Iris pigment epithelial cell (primary cell): ENCODE measurements at regions not wholly inside any gene's neighbourhood (a gene's known extent, or its start where the extent isn't known, plus 50 kb on each side); places are given as distances from the start of the nearest gene placed in this dataset.
A peak's percentile ranks its signal among the peaks of the same experiment; 100 is the strongest.
"Not testable (repeated sequence)": the region's sequence is repeated elsewhere in the genome, so short reads cannot be mapped to it uniquely, and the experiment has no call there.

Experiments
- DNase-seq: peaks from one replicate; pipeline ENCODE4 v3.0.0-alpha.2; 2011; ENCODE audit warnings: low read depth

DNA sequence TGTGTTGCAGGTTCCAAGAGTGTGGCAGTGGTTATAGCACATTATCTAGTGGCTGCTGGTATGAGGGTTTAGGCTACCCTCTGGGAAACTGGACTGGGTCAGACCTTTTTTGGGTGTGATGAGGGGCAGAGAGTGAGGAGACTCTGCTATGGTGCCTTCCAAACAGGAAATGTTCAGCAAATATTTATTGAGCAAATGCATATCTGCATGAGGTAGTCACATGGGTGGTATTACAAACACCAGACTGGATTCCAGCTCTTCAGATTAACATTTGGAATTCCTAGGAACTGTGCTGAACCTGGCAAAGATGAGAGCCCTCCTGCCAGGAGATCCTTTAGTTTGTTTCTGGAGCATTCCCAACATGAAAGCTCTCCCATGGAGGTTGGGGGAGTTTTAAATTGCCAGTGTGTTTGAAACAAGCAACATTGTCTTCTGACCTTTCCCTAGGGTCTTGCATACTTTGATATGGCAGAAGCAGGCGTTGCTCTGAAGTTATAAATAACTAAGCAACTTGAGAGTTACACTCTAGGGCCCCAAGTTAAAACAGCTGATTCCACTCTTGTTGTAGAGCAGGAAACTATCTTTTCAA lies 341.2 kb upstream of the C2CD4B start:
- peak; percentile 35 for DNase-seq

DNA sequence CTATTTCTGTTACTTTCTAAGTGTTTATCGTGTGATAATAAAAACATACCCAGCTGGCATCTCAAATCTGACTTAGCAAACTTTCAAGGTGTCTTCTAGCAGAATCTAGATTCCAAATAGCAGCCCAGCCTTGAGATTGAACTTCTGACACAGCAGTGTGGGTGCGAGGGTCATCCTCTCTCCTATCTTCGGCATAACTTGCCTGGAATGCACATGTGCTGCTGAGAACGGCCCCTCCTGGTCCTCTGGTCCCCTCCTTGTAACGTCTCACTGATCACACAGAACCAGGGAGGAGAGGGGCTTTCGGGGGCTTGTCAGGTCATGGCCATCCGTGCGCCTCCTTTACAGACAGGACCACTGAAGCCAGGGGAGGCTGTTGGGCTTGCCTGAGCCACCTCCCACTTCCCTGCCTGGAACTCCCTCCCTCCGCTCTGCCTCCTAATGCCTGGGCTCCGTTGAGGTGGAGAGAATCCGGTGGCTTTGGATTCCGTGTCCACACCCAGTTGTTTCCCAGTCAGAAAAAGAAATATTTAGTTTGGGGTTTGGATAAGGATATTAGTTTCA lies 344.4 kb upstream of the C2CD4B start:
- DNase-seq = no peak

DNA sequence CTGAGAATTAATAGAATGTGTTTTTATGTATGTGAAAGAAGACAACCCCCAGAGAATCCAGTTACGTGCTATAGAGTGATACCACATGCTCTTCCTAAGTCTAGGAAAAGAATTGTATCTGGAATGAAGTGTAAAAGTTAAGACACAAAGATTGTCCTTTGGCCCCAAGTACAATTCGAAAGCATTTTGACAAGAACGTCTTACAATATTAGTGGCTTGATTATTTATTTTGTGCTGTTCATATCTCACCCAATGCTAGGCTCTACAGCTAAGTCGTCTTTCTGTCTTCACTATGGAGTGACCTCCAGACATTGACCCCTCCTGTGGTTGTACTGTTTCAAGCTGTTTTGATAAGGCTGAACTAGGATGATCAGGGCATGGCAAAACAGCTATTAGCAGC lies 345.7 kb upstream of the C2CD4B start:
- no peak for DNase-seq

DNA sequence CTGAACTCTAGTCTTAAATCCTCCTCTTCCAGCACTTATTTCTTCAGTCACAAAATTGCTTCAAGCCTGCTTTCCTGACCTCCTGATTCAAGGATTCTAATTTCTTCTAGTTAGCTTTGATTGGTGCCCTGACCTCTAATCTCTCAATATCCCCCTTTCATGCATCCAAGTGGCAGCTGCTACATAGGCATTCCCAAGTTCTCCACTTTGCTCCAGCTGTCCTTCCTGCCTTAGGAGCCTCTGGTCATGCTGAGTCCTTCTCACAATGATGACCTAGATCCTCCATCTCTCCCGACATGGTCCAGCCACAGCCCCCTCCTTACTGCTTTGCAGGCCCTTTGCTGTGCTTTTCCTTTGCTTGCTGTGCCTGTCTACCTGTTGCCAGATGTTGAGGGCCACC lies 347.8 kb upstream of the C2CD4B start:
- DNase-seq = no peak

DNA sequence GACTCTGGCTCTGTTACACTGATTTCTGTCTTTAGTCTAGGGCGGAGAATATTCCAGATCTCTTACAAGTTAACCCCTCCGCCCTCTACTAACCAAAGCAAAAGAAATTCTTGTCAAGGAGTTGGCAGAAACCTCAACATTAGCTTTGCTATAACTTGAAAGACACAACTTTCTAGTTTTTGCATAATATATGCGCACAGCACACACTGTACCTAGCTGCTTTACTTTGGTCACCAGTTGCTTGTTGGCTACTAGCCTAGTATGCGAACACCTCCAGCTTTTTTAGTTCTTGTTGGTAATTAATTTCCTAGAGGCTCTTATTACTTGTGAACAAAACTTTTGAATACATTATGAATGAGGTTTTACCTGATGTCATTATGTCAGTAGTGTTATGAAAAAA lies 348.8 kb upstream of the C2CD4B start:
- DNase-seq = no peak

DNA sequence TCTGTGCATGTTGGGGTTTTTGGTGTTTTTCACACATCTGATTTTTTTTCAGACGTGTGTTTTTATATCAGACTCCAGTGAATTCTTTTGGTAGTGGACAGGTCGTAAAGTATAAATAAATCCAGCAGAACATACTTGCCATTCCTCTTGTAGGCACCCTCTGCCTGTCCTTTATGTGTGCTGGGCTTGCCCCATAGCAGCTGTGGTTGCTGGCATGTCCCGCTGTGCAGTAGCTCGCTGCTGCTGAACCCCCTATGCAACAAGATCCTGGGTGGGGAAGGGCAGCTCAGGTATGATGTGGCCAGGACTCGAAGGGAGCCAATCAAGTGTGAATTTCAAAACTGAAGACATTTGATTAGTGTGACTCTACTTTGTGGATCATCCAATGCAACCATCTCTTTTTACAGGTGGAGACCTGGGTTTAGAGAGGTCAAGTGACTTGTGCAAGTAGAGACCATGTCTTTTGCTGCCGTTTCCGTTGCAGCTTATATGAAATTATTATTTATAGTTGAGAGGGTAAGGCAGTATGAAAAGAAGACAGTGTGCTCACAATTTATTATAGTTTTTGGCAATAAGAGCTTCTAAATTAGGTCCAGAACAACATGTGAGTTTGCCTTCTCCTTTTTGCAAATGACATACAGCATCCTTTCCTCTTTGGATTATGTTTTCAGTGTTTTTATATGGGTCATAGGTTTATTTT lies 350.8 kb upstream of the C2CD4B start:
- DNase-seq = no peak

DNA sequence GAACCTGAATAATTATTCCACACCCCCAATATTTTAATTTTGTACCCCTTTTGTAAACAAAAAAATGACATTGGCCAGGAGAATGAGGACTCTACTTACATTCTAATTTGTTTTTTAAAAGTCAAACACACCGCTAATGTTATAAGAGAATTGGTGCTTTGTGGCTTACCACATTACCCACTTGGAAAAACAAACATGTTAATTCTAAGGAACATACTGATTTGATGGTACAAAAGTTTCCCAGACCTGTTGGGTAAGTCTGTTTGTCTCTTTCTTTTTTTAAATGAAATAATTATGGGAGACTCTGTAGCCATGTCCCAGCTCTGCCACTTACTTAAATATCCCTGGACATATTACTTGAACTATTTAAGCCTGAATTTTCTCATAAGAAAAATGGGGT lies 352.5 kb upstream of the C2CD4B start:
- peak; percentile 22 for DNase-seq

DNA sequence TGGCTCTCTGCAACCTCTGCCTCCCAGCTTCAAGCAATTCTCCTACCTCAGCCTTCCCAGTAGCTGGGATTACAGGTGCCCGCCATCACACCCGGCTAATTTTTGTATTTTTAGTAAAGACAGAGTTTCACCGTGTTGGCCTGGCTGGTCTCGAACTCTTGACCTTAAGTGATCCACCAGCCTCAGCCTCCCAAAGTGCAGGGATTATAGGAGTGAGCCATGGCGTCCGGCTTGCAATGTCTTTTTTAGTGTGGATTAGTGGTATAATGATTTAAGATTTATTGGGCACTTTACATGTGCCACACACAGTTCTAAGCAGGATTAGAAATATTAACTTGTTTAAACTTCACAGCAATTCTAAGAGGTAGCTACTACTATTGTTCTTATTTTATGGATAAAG lies 353.6 kb upstream of the C2CD4B start:
- DNase-seq = not testable (repeated sequence)

DNA sequence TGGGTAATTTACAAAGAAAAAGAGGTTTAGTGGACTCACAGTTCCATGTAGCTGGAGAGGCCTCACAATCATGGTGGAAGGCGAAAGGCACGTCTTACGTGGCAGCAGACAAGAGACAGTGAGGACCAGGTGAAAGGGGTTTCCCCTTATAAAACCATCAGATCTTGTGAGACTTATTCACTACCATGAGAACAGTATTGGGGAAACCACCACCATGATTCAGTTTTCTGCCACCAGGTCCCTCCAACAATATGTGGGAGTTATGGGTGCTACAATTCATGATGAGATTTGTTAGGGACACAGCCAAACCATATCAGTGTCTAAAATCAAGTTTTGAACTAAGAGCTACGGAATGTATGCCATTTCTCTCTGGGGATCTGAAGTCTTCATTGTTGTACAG lies 354.8 kb upstream of the C2CD4B start:
- DNase-seq = no peak

DNA sequence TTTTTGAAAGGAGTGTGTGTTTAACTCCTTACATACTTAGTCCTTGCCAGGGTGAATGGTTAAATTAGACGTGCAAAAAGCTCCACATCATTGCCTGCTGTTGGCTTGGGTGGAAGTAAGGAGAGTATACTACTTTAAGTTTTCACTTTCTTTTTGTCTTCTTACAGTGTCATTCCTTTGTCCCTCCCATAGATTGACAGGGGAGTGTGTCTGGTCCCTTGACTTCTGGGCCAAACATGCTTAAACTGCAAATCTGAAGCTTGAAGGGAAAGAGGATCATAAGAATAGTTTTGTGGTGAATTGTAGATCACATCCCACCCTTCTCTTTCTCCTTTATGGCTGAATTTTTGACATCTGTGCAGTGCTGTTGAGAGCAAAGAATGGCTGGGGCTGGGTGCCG lies 355.8 kb upstream of the C2CD4B start:
- DNase-seq = no peak

DNA sequence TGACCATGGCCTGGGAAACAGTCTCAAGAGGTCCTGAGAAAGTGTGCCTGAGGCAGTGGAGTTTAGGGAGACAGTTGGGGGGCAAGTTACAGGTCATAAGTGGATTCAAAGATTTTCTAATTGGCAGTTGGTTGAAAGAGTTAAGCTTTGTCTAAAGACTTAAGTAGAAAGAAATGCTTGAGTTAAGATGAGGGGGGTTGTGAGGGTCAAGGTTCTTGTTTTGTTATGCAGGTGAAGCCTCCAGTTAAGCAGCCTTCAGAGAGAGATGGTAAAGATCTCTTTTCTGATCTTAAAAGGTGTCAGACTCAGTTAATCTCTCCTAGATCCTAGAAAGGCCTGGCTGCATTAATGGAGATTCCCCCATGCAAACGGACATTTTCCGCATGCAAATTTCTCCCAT lies 356.3 kb upstream of the C2CD4B start:
- DNase-seq = no peak

DNA sequence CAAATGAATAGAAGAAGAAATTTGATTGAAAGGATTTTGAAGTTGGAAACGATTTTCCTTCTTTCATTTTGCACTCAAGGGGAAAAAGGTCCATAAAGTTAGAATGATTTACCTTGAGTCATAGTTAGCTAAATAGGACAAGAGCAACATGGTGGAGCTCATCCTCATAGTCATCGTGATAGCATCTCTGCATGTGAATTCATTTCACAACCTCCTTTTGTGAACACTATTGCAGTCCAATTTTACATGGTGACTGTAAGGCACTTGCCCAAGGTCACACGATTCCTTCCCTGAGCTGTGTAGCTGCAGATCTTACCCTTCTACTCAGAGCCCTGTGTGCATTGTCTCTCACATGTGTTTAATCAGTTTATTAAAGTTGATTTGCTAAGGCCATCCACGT lies 359.8 kb upstream of the C2CD4B start:
- no peak for DNase-seq

DNA sequence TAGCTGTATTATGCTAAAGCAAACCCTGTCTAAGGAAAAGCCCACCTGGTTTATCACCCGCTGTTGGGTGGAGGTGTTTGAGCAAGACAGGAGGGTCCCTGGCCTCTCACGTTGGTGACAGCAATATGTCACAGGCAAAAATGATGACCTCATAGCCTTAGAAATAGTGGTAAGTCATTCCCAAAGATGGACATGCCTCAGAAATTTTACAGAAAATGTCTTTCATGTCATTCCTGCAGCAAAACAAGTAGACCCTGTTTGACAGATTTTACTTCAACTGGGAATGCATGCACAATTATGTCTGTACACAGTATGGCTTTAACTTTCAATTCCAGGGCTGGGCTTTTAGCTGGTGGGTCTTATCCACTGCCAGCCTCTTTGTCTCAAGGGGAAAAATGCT lies 362.3 kb upstream of the C2CD4B start:
- no peak for DNase-seq

DNA sequence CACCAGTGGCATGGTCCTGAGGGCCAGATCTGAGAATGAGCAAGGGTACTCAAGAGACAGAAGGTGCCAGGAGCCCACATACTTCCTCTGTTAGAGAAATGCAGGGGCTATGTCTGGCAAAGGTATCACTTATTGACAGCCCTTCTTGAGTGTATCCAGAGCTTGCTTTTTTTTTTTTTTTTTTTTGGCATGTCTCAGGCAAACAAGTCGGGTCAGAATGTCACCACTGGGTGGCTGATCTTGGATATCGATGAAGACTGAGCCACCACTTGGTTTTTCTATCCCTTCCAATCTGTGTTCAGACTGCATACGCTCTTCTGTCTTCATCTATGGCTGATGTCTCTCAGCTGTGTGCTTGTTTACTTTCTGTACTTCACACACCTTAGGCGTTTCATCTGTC lies 363.4 kb upstream of the C2CD4B start:
- no peak for DNase-seq

DNA sequence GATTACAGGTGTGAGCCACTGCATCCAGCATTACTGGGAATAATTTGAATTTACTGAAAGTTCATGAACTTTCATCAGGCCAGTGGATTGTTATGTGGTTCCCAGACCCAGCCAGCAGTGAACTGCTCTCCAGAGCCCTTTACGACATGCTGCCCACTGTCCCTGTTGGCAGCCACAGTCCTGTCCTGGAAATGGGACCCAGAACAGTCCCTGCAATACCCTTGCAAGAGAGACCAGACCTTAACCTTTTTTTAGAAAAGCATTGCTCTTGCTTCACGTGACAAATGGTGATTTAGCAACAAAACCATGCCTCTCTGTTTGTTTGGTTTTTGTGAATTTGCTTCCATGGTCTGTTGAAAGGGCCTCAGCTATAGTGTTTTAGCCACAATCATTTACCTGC lies 367.3 kb upstream of the C2CD4B start:
- no peak for DNase-seq

DNA sequence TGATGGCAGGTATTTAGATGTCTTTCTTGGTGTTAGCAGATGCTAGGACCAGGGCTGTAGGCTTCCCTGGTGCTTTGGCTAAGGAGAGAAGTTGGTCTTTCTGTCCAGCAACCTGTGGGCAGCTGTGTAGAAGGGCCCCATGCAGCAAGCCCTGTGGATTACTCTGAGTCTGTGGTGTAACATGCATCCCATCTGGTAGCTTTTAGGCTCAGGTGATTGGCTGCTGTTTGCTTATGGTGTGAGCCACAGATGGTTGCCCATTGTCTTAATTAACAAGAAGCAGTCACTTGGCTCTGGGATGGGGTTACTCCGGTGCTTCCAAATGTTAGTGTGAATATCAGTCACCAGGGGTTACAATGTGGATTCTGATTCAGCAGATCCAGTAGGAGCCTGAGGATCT lies 368.6 kb upstream of the C2CD4B start:
- DNase-seq = no peak

DNA sequence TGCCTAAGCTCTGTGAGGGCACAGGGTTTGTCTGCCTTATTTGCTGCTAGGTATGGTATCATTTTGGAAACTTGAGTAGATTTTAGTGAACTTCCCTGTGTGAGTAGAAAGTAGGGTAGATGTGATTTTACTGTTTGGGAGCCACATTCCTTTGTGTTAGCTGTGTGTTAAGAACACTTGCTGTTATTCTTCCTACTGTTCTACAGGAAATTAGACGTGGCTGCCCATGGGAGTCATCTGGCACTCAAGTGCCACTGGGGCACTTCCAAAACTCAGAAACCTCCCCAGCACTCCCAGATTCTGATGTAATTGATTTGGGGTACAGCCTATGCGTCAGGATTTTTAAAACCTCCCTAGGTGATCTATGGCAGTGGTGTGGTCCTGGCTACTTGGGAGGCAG lies 369.9 kb upstream of the C2CD4B start:
- DNase-seq = no peak

DNA sequence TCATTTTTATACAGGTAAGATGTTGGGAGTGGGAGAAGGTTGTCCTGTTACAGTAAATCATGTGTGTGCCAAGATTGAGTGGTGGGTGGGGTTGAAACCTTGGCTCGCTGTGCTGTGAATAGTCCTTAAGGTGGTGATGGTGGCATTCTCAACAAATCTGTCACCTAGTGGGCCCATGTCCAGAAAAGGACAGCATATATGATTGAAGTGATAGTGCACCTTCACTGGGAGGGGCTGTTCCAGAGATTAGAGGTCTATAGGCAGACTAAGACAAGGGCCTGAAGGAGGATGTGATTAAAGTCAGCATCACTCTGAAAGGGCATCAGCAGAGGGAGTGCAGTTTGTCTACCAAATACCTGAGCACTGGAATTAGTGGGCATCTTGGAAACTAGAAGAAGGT lies 374.2 kb upstream of the C2CD4B start:
- DNase-seq = no peak

DNA sequence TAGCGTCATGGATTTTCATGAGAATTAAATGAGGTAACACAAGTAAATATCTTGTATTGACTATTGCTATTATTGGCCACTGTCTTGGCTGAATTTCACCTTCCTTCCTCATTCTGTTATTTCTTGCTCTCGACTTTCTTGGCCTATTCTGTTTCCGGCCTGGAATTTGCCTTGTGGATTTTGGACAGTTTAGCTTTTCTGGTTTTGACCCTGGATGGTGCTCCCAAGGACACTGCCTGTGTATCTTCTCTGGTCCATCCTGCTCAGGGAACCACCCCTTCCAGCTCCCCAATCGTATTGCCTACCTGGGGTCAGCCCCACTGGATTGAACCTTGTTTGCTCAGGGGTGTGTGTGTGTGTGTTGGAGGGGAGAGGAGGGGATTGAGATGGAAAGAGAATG lies 376.2 kb upstream of the C2CD4B start:
- DNase-seq = no peak

DNA sequence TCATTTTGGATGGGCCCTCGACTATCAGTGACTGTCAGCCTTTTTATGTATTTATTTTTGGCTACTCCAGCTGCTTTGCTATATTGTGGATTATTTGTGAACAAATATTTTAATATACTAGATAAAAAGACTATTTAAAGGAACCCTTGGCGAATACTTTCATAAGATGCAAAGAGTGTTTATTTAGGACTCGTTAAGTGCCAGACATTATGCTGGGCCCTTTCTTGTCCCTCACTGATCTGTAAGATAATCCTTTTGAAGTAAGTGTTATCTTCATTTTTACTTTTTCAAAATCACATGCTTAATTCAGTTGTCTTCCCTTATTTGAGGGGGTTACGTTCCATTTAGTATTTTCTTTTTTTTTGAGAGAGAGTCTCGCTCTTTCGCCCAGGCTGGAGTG lies 376.8 kb upstream of the C2CD4B start:
- no peak for DNase-seq

DNA sequence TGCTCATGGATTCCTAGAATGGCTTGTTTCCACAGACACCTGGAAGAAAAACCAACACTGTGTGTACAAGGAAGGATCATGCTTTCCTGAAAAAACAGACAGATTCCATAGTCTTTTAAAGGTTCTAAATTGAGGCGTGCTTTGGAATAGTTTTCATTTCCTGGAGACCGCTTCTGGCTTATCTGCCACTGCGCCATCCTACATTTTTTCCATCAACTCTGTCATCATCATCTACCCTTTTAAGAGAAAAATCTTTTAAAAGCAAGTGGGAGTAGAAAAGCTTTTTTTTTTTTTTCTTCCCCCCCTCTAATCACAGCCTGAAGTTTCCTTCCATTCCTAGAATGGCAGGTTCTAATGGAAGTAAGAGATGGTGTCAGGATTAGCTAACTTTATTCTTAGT lies 379.4 kb upstream of the C2CD4B start:
- DNase-seq = no peak

DNA sequence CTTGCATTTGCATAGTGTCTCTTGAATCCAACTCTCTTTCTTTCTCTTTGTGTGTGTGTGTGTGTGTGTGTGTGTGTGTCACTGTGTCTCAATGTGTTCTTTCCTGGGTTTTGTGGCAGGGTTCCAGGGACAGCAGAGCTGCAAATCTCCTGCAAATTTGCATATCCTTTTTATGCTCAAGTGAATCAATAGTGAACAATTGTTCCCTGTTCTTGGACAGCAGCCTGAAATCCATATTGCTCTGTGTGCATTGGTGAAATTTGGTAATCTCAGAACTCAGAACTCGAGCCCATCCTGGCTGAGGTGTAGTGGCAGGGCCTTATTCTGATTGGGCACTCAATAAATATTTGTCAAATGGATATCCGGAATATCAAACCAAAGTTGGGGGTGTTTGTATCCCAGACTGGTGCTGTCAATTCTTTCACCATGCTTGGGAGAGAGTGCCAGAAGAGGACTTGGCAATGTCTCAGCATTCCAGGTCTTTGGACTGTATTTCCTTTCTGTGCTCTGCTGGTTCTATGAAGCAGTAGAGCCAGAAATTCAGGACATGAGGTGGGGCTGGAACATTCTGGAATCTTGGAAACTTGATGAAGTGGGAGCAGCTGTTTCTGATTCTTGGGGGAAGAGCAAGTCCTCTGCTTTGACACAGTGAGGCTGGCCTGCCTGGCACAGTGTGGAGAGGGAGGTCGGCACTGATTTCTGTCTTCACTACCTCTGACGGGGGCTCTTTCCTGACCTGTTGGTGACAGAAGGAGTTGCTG lies 380.6 kb upstream of the C2CD4B start:
- no peak for DNase-seq

DNA sequence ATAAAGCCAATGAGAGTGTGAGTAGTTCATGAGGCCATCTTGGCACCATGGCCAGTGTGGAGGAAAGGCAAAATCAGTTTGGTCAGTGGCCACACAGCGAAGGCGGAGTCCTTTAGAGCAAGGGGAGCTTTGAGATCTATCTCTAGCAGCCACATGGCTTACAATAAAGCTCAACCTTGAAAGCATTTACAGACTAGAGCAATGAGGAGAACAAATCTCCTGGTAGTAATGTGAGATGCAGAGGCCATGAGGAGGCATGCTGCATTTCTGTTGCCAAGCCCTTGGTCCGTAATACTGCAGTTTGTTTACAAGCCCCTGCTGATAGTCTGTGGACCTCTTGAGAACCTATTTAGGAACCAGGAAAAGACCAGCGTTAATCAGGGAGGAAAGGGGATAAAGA lies 381.5 kb upstream of the C2CD4B start:
- no peak for DNase-seq
